Panc1 (cell line): ENCODE measurements at regions not wholly inside any gene's neighbourhood (a gene's known extent, or its start where the extent isn't known, plus 50 kb on each side); places are given as distances from the start of the nearest gene placed in this dataset.

Experiments used
- ATAC-seq: fragments of 200-7000 bp; cut with Tn5 transposase; 2 replicates; pipeline ENCODE4 v1.9.1; 2020; ENCODE audit warnings: mild to moderate bottlenecking, moderate library complexity
- BruUV-seq: library from RNA; stranded (reverse); fragments of 400-500 nt; replicated peaks from 2 replicates; lab custom pipeline; 2021; lab: Mats Ljungman, UMichigan
- CTCF ChIA-PET: fragments of 300-600 bp; sonication (Branson Sonifier 250); formaldehyde crosslinking; loops from one replicate; lab custom pipeline; 2022; ENCODE audit warnings: antibody characterized with exemption; lab: Charles Lee
- POLR2A ChIA-PET: fragments of 300-600 bp; sonication (Branson Sonifier 250); formaldehyde crosslinking; loops from one replicate; lab custom pipeline; 2022; ENCODE audit warnings: antibody characterized with exemption; lab: Charles Lee
- DNase-seq: peaks from one replicate; pipeline ENCODE4 v3.0.0-alpha.2; 2010; ENCODE audit warnings: low read depth, low spot score
- H3K27ac ChIP-seq: 2 replicates; pipeline ENCODE4 v1.5.1; 2011; ENCODE audit warnings: mild to moderate bottlenecking, low read length, inconsistent platforms
- H3K27me3 ChIP-seq: fragments of 200-500 bp; sonication (Bioruptor generic); 2 replicates; pipeline ENCODE4 v1.6.0; 2014; ENCODE audit warnings: low read length, inconsistent platforms; ENCODE audit not compliant: control insufficient read depth, insufficient read depth
- H3K36me3 ChIP-seq: fragments of 200-500 bp; sonication (Bioruptor generic); 2 replicates; pipeline ENCODE4 v1.5.1; 2014; ENCODE audit warnings: inconsistent platforms, mild to moderate bottlenecking, low read length, moderate library complexity; ENCODE audit not compliant: control insufficient read depth, insufficient read depth
- H3K4me1 ChIP-seq: 2 replicates; pipeline ENCODE4 v1.5.1; 2011; ENCODE audit warnings: inconsistent platforms, mild to moderate bottlenecking, low read length, moderate library complexity; ENCODE audit not compliant: control insufficient read depth, insufficient read depth
- H3K4me3 ChIP-seq, 2 experiments: 2 replicates each; pipeline ENCODE4 v1.5.1; 2011 to 2012; ENCODE audit warnings: low read depth in 2 of 2, low read length in 2 of 2, mild to moderate bottlenecking in 2 of 2, inconsistent platforms in 1 of 2, moderate library complexity in 1 of 2
- H3K9me3 ChIP-seq: fragments of 200-500 bp; sonication (Bioruptor generic); 2 replicates; pipeline ENCODE4 v1.5.1; 2014; ENCODE audit warnings: low read depth, mild to moderate bottlenecking, inconsistent platforms, low read length, moderate library complexity; ENCODE audit not compliant: control insufficient read depth, insufficient read depth
- CTCF ChIP-seq: fragments of 450-650 bp; IDR thresholded peaks from 2 replicates; pipeline ENCODE4 v1.5.1; 2017; ENCODE audit warnings: mild to moderate bottlenecking
- POLR2AphosphoS5 ChIP-seq: IDR thresholded peaks from 2 replicates; pipeline ENCODE4 v1.6.1; 2012; ENCODE audit warnings: mild to moderate bottlenecking, low read depth, low read length, moderate library complexity
- REST ChIP-seq, 2 experiments: IDR thresholded peaks; 2 replicates each; pipeline ENCODE4 v1.6.1; 2011 to 2012; ENCODE audit warnings: low read depth in 2 of 2, control low read depth in 1 of 2, low read length in 1 of 2, mild to moderate bottlenecking in 1 of 2, moderate library complexity in 1 of 2; ENCODE audit not compliant: insufficient read depth in 1 of 2
- SIN3A ChIP-seq: IDR thresholded peaks from 2 replicates; pipeline ENCODE4 v1.6.1; 2012; ENCODE audit warnings: low read depth, mild to moderate bottlenecking, low read length, moderate library complexity, borderline replicate concordance; ENCODE audit not compliant: insufficient read depth
- TCF7L2 ChIP-seq: IDR thresholded peaks from 2 replicates; pipeline ENCODE4 v1.6.1; 2011; ENCODE audit warnings: mild to moderate bottlenecking, low read depth, low read length, inconsistent platforms
- in situ Hi-C: cut with HindIII; loops from 2 replicates; pipeline ENCODE4 v1.10.0; 2016; ENCODE audit warnings: low sequenced_read_pairs, low pct_unique_long_range_greater_than_20kb
- intact Hi-C: fragments of 100-400 bp; cut with micrococcal nuclease; formaldehyde crosslinking; loops from one replicate; pipeline ENCODE4 v1.10.0; 2022; ENCODE audit not compliant: unreplicated experiment

- DNase-seq (no peak), ATAC-seq (no peak)
- no TSS peak for BruUV-seq
- H3K4me1 ChIP-seq = peaks cover 19% of the 10 kb centered on the region
- no peaks in the 10 kb centered on the region for H3K36me3 ChIP-seq
- H3K9me3 ChIP-seq = no peaks in the 10 kb centered on the region
- intact Hi-C loops (no loop called here), in situ Hi-C loops (no loop called here)
- ChIA-PET POLR2A (no interaction called here), CTCF (no interaction called here)
- H3K27me3 ChIP-seq = no peaks in the 10 kb centered on the region
- TF ChIP-seq SIN3A (no peak), TCF7L2 (no peak), CTCF (no peak), POLR2AphosphoS5 (no peak), REST (IDR thresholded peaks at IDR 0.05; ENCODE audit: insufficient read depth in 1 of 2, low read depth in 2 of 2, low read length in 1 of 2) (no peak)
- no peak overlapping the region for H3K27ac ChIP-seq
- no peak overlapping the region for H3K4me3 ChIP-seq
These were observed 207.0 kb downstream of the ANKRD60 start for GRCh38 chr20:58021481-58021880.

- Histone ChIP-seq H3K4me1 (peaks cover 21% of the 10 kb centered on the region), H3K36me3 (no peaks in the 10 kb centered on the region), H3K9me3 (peaks cover 2% of the 10 kb centered on the region; the same call in 1 of the 2 replicates), H3K4me3 (no peak overlapping the region), H3K27me3 (no peaks in the 10 kb centered on the region), H3K27ac (no peak overlapping the region)
- ChIA-PET POLR2A (no interaction called here), CTCF (no interaction called here)
- TF ChIP-seq SIN3A = no peak
- TF ChIP-seq CTCF = no peak
- ATAC-seq = no peak
- intact Hi-C loops = no loop called here
- BruUV-seq = no TSS peak
- DNase-seq = no peak
- in situ Hi-C loops = no loop called here
These were observed 207.6 kb downstream of the ANKRD60 start for GRCh38 chr20:58020656-58021454.
